SK-N-SH treated with all-trans-retinoic acid at 6 μM for 48 hours (cell line): ENCODE measurements at regions not wholly inside any gene's neighbourhood (a gene's known extent, or its start where the extent isn't known, plus 50 kb on each side); places are given as distances from the start of the nearest gene placed in this dataset.

ENCODE experiments used
- ATAC-seq: fragments of 200-7000 bp; cut with Tn5 transposase; 3 replicates; pipeline ENCODE4 v1.9.1; 2020; ENCODE audit warnings: mild to moderate bottlenecking, moderate library complexity
- ARNTL ChIP-seq: fragments of 450-650 bp; formaldehyde crosslinking; IDR thresholded peaks from 2 replicates; pipeline ENCODE4 v1.5.0; 2020; ENCODE audit warnings: low read depth, mild to moderate bottlenecking, moderate library complexity, borderline replicate concordance
- BACH2 ChIP-seq: fragments of 250-450 bp; sonication (Bioruptor Pico); IDR thresholded peaks from 2 replicates; pipeline ENCODE4 v1.9.0; 2021; ENCODE audit warnings: mild to moderate bottlenecking, borderline replicate concordance
- CREB5 ChIP-seq: fragments of 250-450 bp; sonication (Bioruptor Pico); IDR thresholded peaks from 2 replicates; pipeline ENCODE4 v1.5.1; 2020; ENCODE audit warnings: low read depth, mild to moderate bottlenecking, moderate library complexity
- CSDC2 ChIP-seq: fragments of 250-450 bp; sonication (Bioruptor Pico); IDR thresholded peaks from 2 replicates; pipeline ENCODE4 v1.5.0; 2020; ENCODE audit warnings: mild to moderate bottlenecking, moderate library complexity
- CSRNP3 ChIP-seq: fragments of 250-450 bp; sonication (Bioruptor Pico); IDR thresholded peaks from 2 replicates; pipeline ENCODE4 v1.5.1; 2021; ENCODE audit warnings: mild to moderate bottlenecking, moderate library complexity
- ESRRG ChIP-seq: fragments of 250-450 bp; sonication (Bioruptor Pico); IDR thresholded peaks from 2 replicates; pipeline ENCODE4 v1.6.1; 2021; ENCODE audit warnings: mild to moderate bottlenecking
- GLIS3 ChIP-seq: fragments of 250-450 bp; sonication (Bioruptor Pico); IDR thresholded peaks from 2 replicates; pipeline ENCODE4 v1.5.0; 2020; ENCODE audit warnings: mild to moderate bottlenecking, moderate library complexity
- ISL1 ChIP-seq: fragments of 250-450 bp; sonication (Bioruptor Pico); IDR thresholded peaks from 2 replicates; pipeline ENCODE4 v2.1.2; 2022; ENCODE audit warnings: mild to moderate bottlenecking, moderate library complexity
- OSR1 ChIP-seq: fragments of 250-450 bp; sonication (Bioruptor Pico); IDR thresholded peaks from 2 replicates; pipeline ENCODE4 v1.8.0; 2022; ENCODE audit warnings: moderate library complexity, mild to moderate bottlenecking, inconsistent platforms
- PATZ1 ChIP-seq: fragments of 250-450 bp; sonication (Bioruptor Pico); IDR thresholded peaks from 2 replicates; pipeline ENCODE4 v1.8.0; 2020; ENCODE audit warnings: mild to moderate bottlenecking, moderate library complexity, borderline replicate concordance
- POU6F1 ChIP-seq: fragments of 250-450 bp; sonication (Bioruptor Pico); IDR thresholded peaks from 2 replicates; pipeline ENCODE4 v1.8.0; 2021; ENCODE audit warnings: low read depth, mild to moderate bottlenecking, moderate library complexity, borderline replicate concordance
- PPARA ChIP-seq: fragments of 250-450 bp; sonication (Bioruptor Pico); IDR thresholded peaks from 2 replicates; pipeline ENCODE4 v1.5.0; 2020; ENCODE audit warnings: mild to moderate bottlenecking, borderline replicate concordance
- RARB ChIP-seq: fragments of 250-450 bp; sonication (Bioruptor Pico); IDR thresholded peaks from 2 replicates; pipeline ENCODE4 v1.8.0; 2021; ENCODE audit warnings: mild to moderate bottlenecking, moderate library complexity
- SNAI2 ChIP-seq: fragments of 250-450 bp; sonication (Bioruptor Pico); IDR thresholded peaks from 2 replicates; pipeline ENCODE4 v1.5.0; 2020; ENCODE audit warnings: mild to moderate bottlenecking, moderate library complexity
- TCF4 ChIP-seq: fragments of 250-450 bp; sonication (Bioruptor Pico); IDR thresholded peaks from 2 replicates; pipeline ENCODE4 v1.8.0; 2021; ENCODE audit warnings: mild to moderate bottlenecking, moderate library complexity, borderline replicate concordance
- TOX ChIP-seq: fragments of 250-450 bp; sonication (Bioruptor Pico); IDR thresholded peaks from 2 replicates; pipeline ENCODE4 v1.8.0; 2021; ENCODE audit warnings: mild to moderate bottlenecking, moderate library complexity, borderline replicate concordance
- TSHZ2 ChIP-seq: fragments of 250-450 bp; sonication (Bioruptor Pico); IDR thresholded peaks from 2 replicates; pipeline ENCODE4 v1.5.0; 2020; ENCODE audit warnings: mild to moderate bottlenecking, moderate library complexity
- ZC3H10 ChIP-seq: fragments of 250-450 bp; sonication (Bioruptor Pico); IDR thresholded peaks from 2 replicates; pipeline ENCODE4 v1.5.1; 2021; ENCODE audit warnings: mild to moderate bottlenecking, moderate library complexity
- ZFP3 ChIP-seq: fragments of 250-450 bp; sonication (Bioruptor Pico); IDR thresholded peaks from 2 replicates; pipeline ENCODE4 v1.5.0; 2020; ENCODE audit warnings: mild to moderate bottlenecking, moderate library complexity
- ZFP30 ChIP-seq: fragments of 450-650 bp; formaldehyde crosslinking; IDR thresholded peaks from 2 replicates; pipeline ENCODE4 v1.5.0; 2022; ENCODE audit warnings: mild to moderate bottlenecking, moderate library complexity
- ZNF70 ChIP-seq: fragments of 450-650 bp; formaldehyde crosslinking; IDR thresholded peaks from 2 replicates; pipeline ENCODE4 v1.5.0; 2020; ENCODE audit warnings: mild to moderate bottlenecking, moderate library complexity

- ATAC-seq: no peak
- TF ChIP-seq ZFP3 (CRISPR knock-in tag): no peak
- TF ChIP-seq CSDC2 (CRISPR knock-in tag): no peak
Observed at GRCh38 chr4:123297836-123298235, 98.8 kb upstream of the SPRY1 start.

GRCh38 chr4:123298261-123298660 is 98.3 kb upstream of the SPRY1 start:
- ATAC-seq: peak; percentile 43; the same call in 2 of the 3 replicates
- no peak for TF ChIP-seq ESRRG (CRISPR knock-in tag)
- no peak for TF ChIP-seq TSHZ2 (CRISPR knock-in tag)
- no peak for TF ChIP-seq ZC3H10
- no peak for TF ChIP-seq TOX (CRISPR knock-in tag)
- no peak for TF ChIP-seq POU6F1 (CRISPR knock-in tag)
- TF ChIP-seq OSR1: no peak
- TF ChIP-seq ARNTL (CRISPR knock-in tag): no peak
- TF ChIP-seq GLIS3 (CRISPR knock-in tag): no peak
- no peak for TF ChIP-seq PPARA (CRISPR knock-in tag)
- TF ChIP-seq CSDC2 (CRISPR knock-in tag): no peak
- TF ChIP-seq ZFP30: no peak
- no peak for TF ChIP-seq BACH2 (CRISPR knock-in tag)
- TF ChIP-seq TCF4 (CRISPR knock-in tag): no peak

- ATAC-seq: peak; percentile 57
- no peak for TF ChIP-seq ZFP3 (CRISPR knock-in tag)
- no peak for TF ChIP-seq CREB5
- TF ChIP-seq ZNF70 (CRISPR knock-in tag): no peak
- TF ChIP-seq ISL1 (CRISPR knock-in tag): no peak
- TF ChIP-seq PATZ1: no peak
- no peak for TF ChIP-seq TSHZ2 (CRISPR knock-in tag)
- TF ChIP-seq ESRRG (CRISPR knock-in tag): no peak
- TF ChIP-seq ZFP30: no peak
- TF ChIP-seq CSDC2 (CRISPR knock-in tag): no peak
- TF ChIP-seq GLIS3 (CRISPR knock-in tag): no peak
- TF ChIP-seq TOX (CRISPR knock-in tag): no peak
- no peak for TF ChIP-seq ZC3H10
- TF ChIP-seq RARB (CRISPR knock-in tag): no peak
- no peak for TF ChIP-seq SNAI2 (CRISPR knock-in tag)
- no peak for TF ChIP-seq CSRNP3
- TF ChIP-seq BACH2 (CRISPR knock-in tag): no peak
- no peak for TF ChIP-seq POU6F1 (CRISPR knock-in tag)
Observed at GRCh38 chr4:123298801-123299200, 97.8 kb upstream of the SPRY1 start.
